ENCODE measurements at regions not wholly inside any gene's neighbourhood (a gene's known extent, or its start where the extent isn't known, plus 50 kb on each side); places are given as distances from the start of the nearest gene placed in this dataset.
"Not testable (repeated sequence)": the region's sequence is repeated elsewhere in the genome, so short reads cannot be mapped to it uniquely, and the experiment has no call there.

DNA sequence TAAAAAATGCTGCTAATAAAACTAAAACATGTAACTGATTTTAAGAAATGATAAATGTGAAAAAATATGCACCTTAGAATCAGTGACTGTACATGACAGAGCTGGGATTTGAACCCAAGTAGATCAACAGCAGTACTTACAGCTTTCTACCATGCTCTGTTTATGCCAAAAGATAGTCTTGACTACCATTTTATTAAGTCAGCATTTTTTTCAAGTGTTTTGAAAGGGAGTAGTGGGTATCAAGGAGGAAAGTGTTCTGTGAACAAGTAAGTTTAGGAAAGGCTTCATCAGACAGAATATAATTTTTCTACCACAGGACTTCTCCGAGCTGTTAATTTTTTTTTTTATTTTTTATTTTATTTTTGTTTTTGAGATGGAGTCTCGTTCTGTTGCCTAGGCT is 180.4 kb upstream of the GLRA1 start:
- no peaks in the 10 kb centered on the region for H3K27me3 ChIP-seq
- DNase-seq (ENCODE audit: extremely low spot score in 2 of 2) = no peak
- intact Hi-C loops (cut with DNase I) = no loop called here
- H3K4me3 ChIP-seq = no peak overlapping the region
- H3K4me1 ChIP-seq = no peaks in the 10 kb centered on the region
- TF ChIP-seq CTCF (IDR thresholded peaks at IDR 0.05) (no peak), POLR2A (IDR thresholded peaks at IDR 0.05) (no peak), POLR2AphosphoS5 (IDR thresholded peaks at IDR 0.05; ENCODE audit: insufficient read depth in 1 of 2, low read depth in 1 of 2) (no peak)
- H3K9me3 ChIP-seq = no peaks in the 10 kb centered on the region
- no peaks in the 10 kb centered on the region for H3K36me3 ChIP-seq
- no peak overlapping the region for H3K27ac ChIP-seq

DNA sequence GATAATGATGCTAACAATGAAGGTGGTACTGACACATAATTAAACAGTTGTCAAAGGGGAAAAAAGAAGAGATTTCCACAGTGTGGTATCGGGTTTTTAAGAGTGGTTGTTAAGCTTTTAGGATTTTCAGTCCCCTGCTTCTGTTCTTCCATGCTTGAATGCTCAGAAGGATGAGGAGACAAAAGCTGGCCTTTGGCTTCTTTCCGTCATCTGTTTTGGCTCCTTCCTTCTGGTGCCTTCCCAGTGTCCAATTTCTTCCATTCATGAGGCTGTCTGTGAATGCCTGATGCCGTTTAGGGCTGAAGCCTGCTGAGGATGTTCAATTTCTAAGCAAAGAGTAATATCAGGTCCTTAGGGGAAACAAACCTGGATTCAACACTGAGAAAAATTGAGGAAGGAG is 179.6 kb upstream of the GLRA1 start:
- no peak for TF ChIP-seq POLR2A (IDR thresholded peaks at IDR 0.05)
- no peak for TF ChIP-seq CTCF (IDR thresholded peaks at IDR 0.05)
- no peak for TF ChIP-seq POLR2AphosphoS5 (IDR thresholded peaks at IDR 0.05; ENCODE audit: insufficient read depth in 1 of 2, low read depth in 1 of 2)
- Histone ChIP-seq H3K36me3 (no peaks in the 10 kb centered on the region), H3K4me1 (no peaks in the 10 kb centered on the region), H3K27ac (no peak overlapping the region), H3K9me3 (no peaks in the 10 kb centered on the region), H3K27me3 (no peaks in the 10 kb centered on the region), H3K4me3 (no peak overlapping the region)
- DNase-seq (ENCODE audit: extremely low spot score in 2 of 2) = no peak
- intact Hi-C loops (cut with DNase I) = no loop called here

GRCh38 chr5:152102908-152103307 is 178.3 kb upstream of the GLRA1 start:
- DNase-seq (ENCODE audit: extremely low spot score in 2 of 2); H3K27ac ChIP-seq; H3K9me3 ChIP-seq; intact Hi-C loops (cut with DNase I); H3K4me1 ChIP-seq; H3K27me3 ChIP-seq; H3K4me3 ChIP-seq; H3K36me3 ChIP-seq: not testable (repeated sequence)

DNA sequence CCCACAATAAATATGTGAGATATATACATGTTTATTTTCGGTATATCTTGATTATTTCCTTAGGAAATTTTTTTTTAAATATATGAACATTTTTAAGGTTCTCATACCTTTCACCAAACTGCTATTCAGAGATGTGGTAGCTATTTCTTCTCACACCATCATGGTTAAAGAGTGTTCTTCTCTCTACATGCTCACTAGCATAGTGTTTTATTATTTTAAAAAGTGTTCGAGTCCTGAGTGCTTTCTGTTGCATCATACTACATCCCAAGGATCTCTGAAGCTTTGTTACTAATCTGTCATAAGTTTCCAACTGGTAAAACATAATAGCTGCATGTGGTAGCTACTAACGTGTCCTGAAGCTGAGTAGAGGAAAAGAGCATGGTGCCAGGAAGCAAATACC is 177.4 kb upstream of the GLRA1 start:
- Histone ChIP-seq H3K9me3 (no peaks in the 10 kb centered on the region), H3K4me1 (no peaks in the 10 kb centered on the region), H3K27ac (no peak overlapping the region), H3K36me3 (no peaks in the 10 kb centered on the region), H3K27me3 (no peaks in the 10 kb centered on the region), H3K4me3 (no peak overlapping the region)
- intact Hi-C loops (cut with DNase I) = no loop called here
- no peak for TF ChIP-seq POLR2AphosphoS5 (IDR thresholded peaks at IDR 0.05; ENCODE audit: insufficient read depth in 1 of 2, low read depth in 1 of 2)
- no peak for TF ChIP-seq CTCF (IDR thresholded peaks at IDR 0.05)
- no peak for TF ChIP-seq POLR2A (IDR thresholded peaks at IDR 0.05)
- no peak for DNase-seq (ENCODE audit: extremely low spot score in 2 of 2)

- no peaks in the 10 kb centered on the region for H3K9me3 ChIP-seq
- H3K27ac ChIP-seq = no peak overlapping the region
- no peaks in the 10 kb centered on the region for H3K4me1 ChIP-seq
- no peaks in the 10 kb centered on the region for H3K27me3 ChIP-seq
- no peak for DNase-seq (ENCODE audit: extremely low spot score in 2 of 2)
- H3K36me3 ChIP-seq = no peaks in the 10 kb centered on the region
- no peak for TF ChIP-seq CTCF (IDR thresholded peaks at IDR 0.05)
- no peak for TF ChIP-seq POLR2A (IDR thresholded peaks at IDR 0.05)
- no peak for TF ChIP-seq POLR2AphosphoS5 (IDR thresholded peaks at IDR 0.05; ENCODE audit: insufficient read depth in 1 of 2, low read depth in 1 of 2)
- intact Hi-C loops (cut with DNase I) = no loop called here
- H3K4me3 ChIP-seq = no peak overlapping the region
Observed at GRCh38 chr5:152100462-152100861, 175.8 kb upstream of the GLRA1 start.

- no peak for DNase-seq (ENCODE audit: extremely low spot score in 2 of 2)
- H3K27ac ChIP-seq = no peak overlapping the region
- H3K4me3 ChIP-seq = no peak overlapping the region
- intact Hi-C loops (cut with DNase I) = no loop called here
- H3K27me3 ChIP-seq = no peaks in the 10 kb centered on the region
- TF ChIP-seq POLR2AphosphoS5 (IDR thresholded peaks at IDR 0.05; ENCODE audit: insufficient read depth in 1 of 2, low read depth in 1 of 2) (no peak), POLR2A (IDR thresholded peaks at IDR 0.05) (no peak), CTCF (IDR thresholded peaks at IDR 0.05) (no peak)
- no peaks in the 10 kb centered on the region for H3K4me1 ChIP-seq
- H3K36me3 ChIP-seq = no peaks in the 10 kb centered on the region
- no peaks in the 10 kb centered on the region for H3K9me3 ChIP-seq
Observed at GRCh38 chr5:152097128-152097527, 172.5 kb upstream of the GLRA1 start.

All from vagina (tissue), 2 donors.